COLO668 (cell line): ENCODE measurements at regions not wholly inside any gene's neighbourhood (a gene's known extent, or its start where the extent isn't known, plus 50 kb on each side); places are given as distances from the start of the nearest gene placed in this dataset.

Experiments
- DNase-seq: peaks from one replicate; lab custom pipeline; 2025; ENCODE audit not compliant: unreplicated experiment; lab: John Stamatoyannopoulos, UW

DNA sequence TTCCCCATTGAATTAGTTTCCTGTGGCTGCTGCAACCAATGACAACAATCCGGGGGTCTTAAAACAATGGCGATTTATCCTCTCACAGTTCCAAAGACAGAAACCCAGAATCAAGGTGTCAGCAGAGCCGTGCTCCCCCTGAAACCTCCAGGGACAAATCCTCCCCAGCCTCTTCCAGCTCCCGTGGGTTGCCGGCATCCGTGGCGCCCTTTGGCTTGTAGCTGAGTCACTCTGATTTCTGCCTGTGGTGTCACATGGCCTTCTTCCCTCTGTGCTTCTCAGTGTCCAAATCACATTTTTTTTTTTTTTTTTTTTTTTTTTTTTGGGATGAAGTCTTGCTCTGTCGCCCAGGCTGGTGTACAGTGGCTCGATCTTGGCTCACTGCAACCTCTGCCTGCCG lies 64.5 kb upstream of the STX18 start:
- DNase-seq, result no peak

DNA sequence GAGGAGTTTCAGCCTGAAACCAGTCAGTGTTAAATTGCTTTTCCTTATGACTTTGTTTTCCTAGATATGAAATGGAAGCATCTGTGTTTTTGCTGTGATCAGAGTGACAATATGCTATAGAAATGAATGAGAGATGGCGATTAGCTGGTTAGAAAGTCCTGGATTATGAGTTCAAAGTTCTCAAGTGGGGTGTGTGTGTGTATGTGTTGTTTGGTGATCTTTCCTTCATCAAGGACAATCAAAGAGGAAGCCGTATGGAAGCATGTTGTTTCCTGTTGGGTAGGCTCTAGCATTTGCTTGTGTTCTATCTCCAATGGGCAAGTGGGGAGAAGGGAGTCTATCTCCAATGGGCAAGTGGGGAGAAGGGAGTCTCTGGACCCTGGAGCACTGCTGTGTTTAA lies 64.0 kb upstream of the STX18 start:
- DNase-seq, result no peak

DNA sequence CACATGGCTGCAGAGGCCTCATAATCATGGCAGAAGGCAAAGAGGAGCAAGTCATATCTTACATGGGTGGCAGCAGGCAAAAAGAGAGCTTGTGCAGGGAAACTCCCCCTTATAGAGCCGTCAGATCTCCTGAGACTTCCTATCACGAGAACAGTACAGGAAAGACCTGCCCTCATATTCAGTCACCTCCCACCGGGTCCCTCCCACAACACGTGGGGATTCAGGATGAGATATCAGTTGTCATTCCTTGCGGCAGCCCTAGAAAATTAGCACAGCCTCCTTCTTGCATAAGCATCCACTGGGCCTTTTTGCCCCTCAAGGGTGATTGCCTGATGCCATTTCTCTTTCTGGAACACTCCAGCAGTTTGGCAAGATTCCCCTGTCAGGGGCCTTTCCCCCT lies 61.7 kb upstream of the STX18 start:
- no peak for DNase-seq

- no peak for DNase-seq
Measured at GRCh38 chr4:4603067-4603466, 61.2 kb upstream of the STX18 start.

DNA sequence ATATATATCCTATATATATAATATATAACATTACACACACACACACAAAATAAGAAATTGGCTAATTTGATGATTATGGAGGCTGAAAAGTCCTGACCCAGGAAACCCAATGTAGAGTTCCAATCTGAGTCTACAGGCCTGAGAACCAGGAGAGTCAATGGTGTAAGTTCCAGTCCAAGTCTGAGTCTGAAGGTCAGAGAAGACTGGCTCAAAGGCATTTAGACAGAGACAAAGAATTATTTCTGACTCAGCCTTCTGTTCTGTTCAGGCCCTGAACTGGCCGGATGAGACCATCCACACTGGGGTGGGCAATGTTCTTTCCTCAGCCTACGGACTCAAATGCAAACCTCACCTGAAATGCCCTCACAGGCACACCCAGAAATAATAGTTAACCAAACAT lies 60.6 kb upstream of the STX18 start:
- DNase-seq, result no peak

DNA sequence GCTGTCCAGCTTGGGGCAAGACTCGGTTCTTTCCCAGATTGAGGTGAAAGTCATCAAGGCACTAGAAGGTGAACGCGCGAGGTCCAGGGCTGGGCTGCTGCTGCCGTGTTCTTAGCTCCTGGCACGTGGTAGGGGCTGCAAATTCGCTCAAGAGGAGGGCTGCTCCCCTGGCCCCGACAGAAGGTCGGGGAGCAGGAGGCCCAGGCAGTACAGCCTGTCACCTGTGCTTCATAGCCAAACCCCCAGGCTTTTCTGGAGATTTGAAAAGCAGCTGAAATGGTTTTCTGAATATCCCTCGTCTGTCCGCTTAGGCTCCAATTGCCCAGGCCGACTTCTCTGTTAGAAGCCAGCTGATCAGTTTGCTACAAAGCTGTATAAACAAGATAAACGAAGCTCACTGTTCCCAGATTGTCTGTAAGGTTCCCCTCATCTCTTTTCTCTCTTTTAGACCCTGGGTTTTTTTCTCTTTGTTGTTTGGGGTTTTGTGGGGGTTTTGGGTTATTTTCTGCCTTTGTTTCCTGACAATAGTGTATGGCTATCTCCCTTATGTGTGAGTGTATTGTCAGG lies 60.0 kb upstream of the STX18 start:
- DNase-seq, result no peak

GRCh38 chr4:4599481-4600275 lies 57.8 kb upstream of the STX18 start:
- DNase-seq, result peak; percentile 50

DNA sequence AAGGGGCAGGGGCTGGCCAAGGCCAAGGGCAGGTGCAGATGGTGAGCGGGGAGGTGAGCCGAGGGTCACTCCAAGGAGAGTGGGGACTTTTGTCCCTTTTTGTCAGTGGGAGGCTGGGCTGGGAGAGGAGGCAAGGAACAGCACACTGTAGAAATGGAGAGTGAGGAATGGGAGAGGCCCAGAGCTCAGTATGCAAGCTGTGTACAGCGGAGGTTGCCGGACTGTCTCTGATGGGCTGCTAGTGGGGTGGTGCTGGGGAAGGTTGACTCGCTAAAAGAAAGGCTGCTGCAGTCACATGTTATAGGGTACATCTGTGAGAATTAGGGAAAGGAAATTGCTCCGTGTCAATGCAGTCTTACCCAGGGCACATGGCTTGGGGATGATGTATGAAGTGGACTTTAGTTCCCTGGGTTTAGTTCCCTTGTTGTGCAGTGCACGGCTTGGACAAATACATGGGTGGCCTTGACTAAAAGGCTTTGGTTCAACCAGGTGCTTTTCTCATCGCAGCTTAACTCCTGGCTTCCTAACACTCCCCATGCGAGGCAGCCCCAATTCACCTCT lies 57.1 kb upstream of the STX18 start:
- peak; percentile 45 for DNase-seq

DNA sequence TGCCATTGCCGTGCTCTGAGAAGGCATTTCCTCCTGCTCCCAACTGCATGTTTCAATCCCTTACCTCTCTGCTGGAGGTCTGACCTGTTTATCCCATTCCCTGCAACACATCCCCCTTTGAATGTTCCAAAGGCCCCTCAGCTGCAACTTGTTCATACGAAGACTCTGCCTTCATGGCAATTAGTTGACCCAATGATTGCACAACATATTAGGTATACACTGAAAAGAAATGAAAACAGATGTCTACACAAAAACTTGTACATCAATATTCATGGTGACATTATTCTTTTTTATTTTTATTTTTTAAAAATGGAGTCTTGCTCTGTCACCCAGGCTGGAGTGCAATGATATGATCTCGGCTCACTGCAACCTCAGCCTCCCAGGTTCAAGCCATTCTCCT lies 54.9 kb upstream of the STX18 start:
- DNase-seq, result no peak

- peak; percentile 16 for DNase-seq
Measured at GRCh38 chr4:4595252-4595651, 53.4 kb upstream of the STX18 start.

DNA sequence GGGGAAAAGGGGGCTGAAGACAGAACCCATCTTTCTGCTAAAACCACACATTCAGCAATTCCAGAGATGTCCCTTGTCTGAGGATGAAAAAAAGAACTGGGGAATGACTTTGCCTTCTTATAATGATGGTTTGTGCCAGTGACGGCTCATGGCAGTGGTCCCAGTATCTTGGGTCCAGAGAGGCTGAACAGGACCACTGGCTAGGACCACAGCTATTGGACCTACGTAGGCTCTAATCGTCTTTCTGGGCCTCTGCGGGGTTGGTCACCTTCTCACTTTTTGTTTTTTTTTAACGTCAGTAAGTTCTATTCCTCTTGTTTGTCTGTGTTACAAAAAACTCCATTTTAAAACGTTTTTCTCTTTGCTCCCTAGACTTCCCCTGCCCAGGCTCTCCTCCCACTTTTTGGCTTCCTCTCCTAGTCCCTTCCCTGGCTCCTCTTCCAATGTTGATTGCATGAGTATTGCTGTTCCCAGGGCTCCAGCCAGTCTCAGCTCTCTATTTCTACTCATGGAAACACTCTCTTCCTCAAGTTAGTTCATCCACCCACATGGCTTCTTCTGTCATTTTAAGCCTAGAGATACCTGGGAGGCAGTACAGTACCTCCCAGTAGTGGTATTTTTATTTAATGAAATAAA lies 52.6 kb upstream of the STX18 start:
- no peak for DNase-seq

- no peak for DNase-seq
Measured at GRCh38 chr4:4593596-4594284, 51.9 kb upstream of the STX18 start.

- DNase-seq, result no peak
Measured at GRCh38 chr4:4592414-4592813, 50.6 kb upstream of the STX18 start.
